K562 (cell line): ENCODE measurements at regions not wholly inside any gene's neighbourhood (a gene's known extent, or its start where the extent isn't known, plus 50 kb on each side); places are given as distances from the start of the nearest gene placed in this dataset.

Experiments
- ATAC-seq: fragments of 200-7000 bp; cut with Tn5 transposase; 3 replicates; pipeline ENCODE4 v1.9.1; 2020; ENCODE audit warnings: moderate library complexity
- BruUV-seq: library from RNA; stranded (reverse); fragments of 400-500 nt; replicated peaks from 2 replicates; lab custom pipeline; 2021; lab: Mats Ljungman, UMichigan
- CTCF ChIA-PET: fragments of 300-600 bp; formaldehyde crosslinking; extraction: SDS; loops from one replicate; lab custom pipeline; 2021; ENCODE audit warnings: low intra/inter-chr PET ratio; lab: Yijun Ruan, JAX
- POLR2A ChIA-PET: fragments of 300-600, 350-650 bp; sonication (Branson Sonifier 250); formaldehyde crosslinking; extraction: SDS; loops from one replicate; lab custom pipeline; 2021; ENCODE audit warnings: antibody characterized with exemption, inconsistent platforms; lab: Yijun Ruan, JAX
- DNase-seq, 4 experiments: peaks; one replicate each; pipeline versions ENCODE4 v3.0.0 to v3.0.0-alpha.2; 2011 to 2018; ENCODE audit warnings: low spot score in 3 of 4, mixed read lengths in 3 of 4; ENCODE audit errors: extremely low read depth in 1 of 4
- FAIRE-seq: peaks from 2 replicates; lab custom pipeline; 2011; peaks lifted over from hg19 to GRCh38; lab: Jason Lieb, UNC
- H2AFZ ChIP-seq: 2 replicates; pipeline ENCODE4 v1.6.0; 2011; ENCODE audit warnings: low read depth, low read length, control low read depth, inconsistent platforms
- H3K27ac ChIP-seq: fragments of 200-600 bp; 3 replicates; pipeline ENCODE4 v1.8.0; 2011; ENCODE audit warnings: low read depth, mild to moderate bottlenecking, control low read depth, inconsistent platforms, low read length, moderate library complexity, mixed read lengths; ENCODE audit errors: extremely low read depth
- H3K27me3 ChIP-seq, 2 experiments: fragments of 300-600 bp in 1 of 2; 2 replicates in 1 of 2; 3 replicates in 1 of 2; pipeline versions ENCODE4 v1.6.0 to v1.8.0; 2011; ENCODE audit warnings: inconsistent platforms in 2 of 2, low read length in 2 of 2, mild to moderate bottlenecking in 1 of 2, mixed read lengths in 1 of 2, moderate library complexity in 1 of 2; ENCODE audit not compliant: control insufficient read depth in 2 of 2, insufficient read depth in 2 of 2
- H3K36me3 ChIP-seq: fragments of 300-600 bp; 3 replicates; pipeline ENCODE4 v1.8.0; 2011; ENCODE audit warnings: mild to moderate bottlenecking, low read length, inconsistent platforms; ENCODE audit not compliant: control insufficient read depth, insufficient read depth
- H3K4me1 ChIP-seq, 2 experiments: fragments of 200-600 bp in 1 of 2; replicated peaks in 1 of 2; 2 replicates in 1 of 2; 3 replicates in 1 of 2; pipeline versions ENCODE4 v1.5.1 to v1.8.0; 2011; ENCODE audit warnings: inconsistent platforms in 2 of 2, low read length in 2 of 2, mild to moderate bottlenecking in 1 of 2, mixed read lengths in 1 of 2, moderate library complexity in 1 of 2; ENCODE audit not compliant: control insufficient read depth in 2 of 2, insufficient read depth in 2 of 2
- H3K4me2 ChIP-seq: 2 replicates; pipeline ENCODE4 v1.6.1; 2011; ENCODE audit warnings: low read length, control low read depth, inconsistent platforms, mixed read lengths; ENCODE audit not compliant: insufficient read depth
- H3K4me3 ChIP-seq: fragments of 200-600 bp; sonication (generic), shearing (Covaris generic); 2 replicates; pipeline ENCODE4 v1.5.1; 2016; ENCODE audit warnings: control low read depth, inconsistent platforms
- H3K79me2 ChIP-seq: fragments of 200-600 bp; 3 replicates; pipeline ENCODE4 v1.8.0; 2011; ENCODE audit warnings: low read length, inconsistent platforms; ENCODE audit not compliant: control insufficient read depth, insufficient read depth
- H3K9ac ChIP-seq, 2 experiments: 2 replicates each; pipeline versions ENCODE4 v1.6.0 to v1.6.1; 2011; ENCODE audit warnings: low read depth in 2 of 2, low read length in 2 of 2, control low read depth in 1 of 2, inconsistent platforms in 1 of 2, mild to moderate bottlenecking in 1 of 2, mixed read lengths in 1 of 2; ENCODE audit not compliant: insufficient read depth in 1 of 2
- H3K9me1 ChIP-seq: one replicate; pipeline ENCODE4 v1.6.0; 2011; ENCODE audit warnings: inconsistent platforms, mild to moderate bottlenecking, low read length, moderate library complexity; ENCODE audit not compliant: control insufficient read depth, insufficient read depth
- H3K9me3 ChIP-seq: replicated peaks from 2 replicates; pipeline ENCODE4 v1.5.1; 2011; ENCODE audit warnings: low read depth, low read length, inconsistent platforms; ENCODE audit not compliant: control insufficient read depth, insufficient read depth
- H4K20me1 ChIP-seq: replicated peaks from 2 replicates; pipeline ENCODE4 v1.6.1; 2011; ENCODE audit warnings: low read length, inconsistent platforms, mixed read lengths; ENCODE audit not compliant: control insufficient read depth, insufficient read depth
- EWSR1 ChIP-seq: fragments of 450-650 bp; IDR thresholded peaks from 2 replicates; pipeline ENCODE4 v1.6.1; 2018; ENCODE audit warnings: borderline replicate concordance, mild to moderate bottlenecking, low read depth, moderate library complexity; ENCODE audit not compliant: partially characterized antibody
- MAFK ChIP-seq: IDR thresholded peaks from 2 replicates; pipeline ENCODE4 v1.6.1; 2011; ENCODE audit warnings: low read length, improper control_type of control experiment
- MECOM ChIP-seq: fragments of 250-450 bp; sonication (Bioruptor Pico); IDR thresholded peaks from 2 replicates; pipeline ENCODE4 v1.8.0; 2022; ENCODE audit warnings: inconsistent platforms
- POLR2A ChIP-seq: fragments of 450-650 bp; conservative IDR thresholded peaks from 2 replicates; pipeline ENCODE4 v1.6.1; 2016
- THAP7 ChIP-seq: fragments of 250-450 bp; sonication (Bioruptor Pico); IDR thresholded peaks from 2 replicates; pipeline ENCODE4 v1.5.0; 2021
- U2AF2 ChIP-seq: fragments of 200-400 bp; formaldehyde crosslinking; optimal IDR thresholded peaks from 2 replicates; pipeline ENCODE3; 2017; ENCODE audit warnings: low read depth, mild to moderate bottlenecking, low read length
- ZNF76 ChIP-seq: fragments of 250-450 bp; sonication (Bioruptor Pico); IDR thresholded peaks from 2 replicates; pipeline ENCODE4 v1.4.0; 2020; ENCODE audit warnings: mild to moderate bottlenecking, moderate library complexity, borderline replicate concordance
- WGBS: fragments of 100-300 bp; shearing (Covaris generic); methylation state at CpG from one replicate; pipeline ENCODE4 v1.1.6; 2016; ENCODE audit warnings: low coverage, mixed read lengths; ENCODE audit not compliant: insufficient coverage; ENCODE audit errors: missing lambda C conversion rate; 5-methylcytosine and 5-hydroxymethylcytosine counted together
- in situ Hi-C: fragments of 300-500 bp; cut with MboI; formaldehyde crosslinking; loops from 4 replicates; pipeline ENCODE4 v1.15.0; 2018; ENCODE audit warnings: inconsistent platforms, mixed read lengths
- intact Hi-C: fragments of 100-400 bp; cut with micrococcal nuclease; formaldehyde crosslinking; loops from 2 replicates; pipeline ENCODE4 v1.14.2; 2022
- TF ChIP-seq, protein P1 (sequence below): sonication (generic); formaldehyde crosslinking; IDR thresholded peaks from 2 replicates; pipeline ENCODE4 v1.8.0; 2023; ENCODE audit warnings: mild to moderate bottlenecking, missing genetic modification reagents
- TF ChIP-seq, protein P2 (sequence below), 2 experiments: fragments of 450-650 bp; conservative IDR thresholded peaks; 2 replicates each; pipeline ENCODE4 v1.6.1; 2017; ENCODE audit warnings: mild to moderate bottlenecking in 2 of 2, moderate library complexity in 2 of 2

DNA sequence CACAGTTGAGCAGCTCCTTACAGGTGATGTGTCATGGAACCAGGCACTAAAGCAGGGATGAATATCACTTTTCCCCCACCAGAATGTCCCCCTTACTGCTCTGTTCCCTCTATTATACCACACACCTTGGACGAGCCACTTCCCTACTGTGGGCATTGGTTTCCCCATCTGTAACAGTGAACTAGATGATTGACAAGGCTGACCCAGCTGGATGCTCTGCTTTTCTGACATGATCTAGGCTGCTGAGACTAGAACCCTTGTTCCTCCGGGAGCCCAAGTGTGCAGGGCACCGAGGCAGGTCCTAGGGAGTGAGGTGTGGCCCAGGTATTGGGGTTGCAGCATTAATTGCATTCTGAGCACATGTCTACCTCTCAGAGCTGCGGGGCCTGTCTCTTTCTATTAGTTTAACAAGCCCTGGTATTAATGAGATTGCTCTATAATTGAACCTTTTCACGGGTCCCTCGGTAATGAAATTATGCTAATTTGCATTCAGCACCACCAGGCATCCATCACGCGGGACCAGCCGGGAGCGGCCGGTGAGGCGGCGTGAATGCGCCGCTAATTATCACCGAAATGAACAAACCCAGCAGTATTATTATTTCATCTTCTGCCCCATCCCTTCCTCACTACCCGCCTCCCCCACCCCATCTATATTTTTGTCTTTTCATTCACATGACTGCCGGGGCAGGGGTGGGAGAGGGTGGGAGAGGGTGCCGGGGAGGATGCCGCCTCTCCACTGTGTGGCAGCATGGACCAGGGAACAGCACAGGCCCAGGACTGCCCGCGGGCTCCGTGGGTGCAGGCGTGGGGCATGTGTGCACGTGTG lies 121.1 kb downstream of the CYLD start:
- intact Hi-C loops = no loop called here
- WGBS = 39% methylated on average over 19 of the region's 25 CpGs
- Histone ChIP-seq H3K4me2 (no peak overlapping the region), H3K36me3 (no peaks in the 10 kb centered on the region), H3K79me2 (no peaks in the 10 kb centered on the region), H3K27ac (no peak overlapping the region), H3K4me3 (no peak overlapping the region), H3K9ac (no peak overlapping the region), H3K9me1 (peaks cover 5% of the 10 kb centered on the region), H2AFZ (no peak overlapping the region), H4K20me1 (no peaks in the 10 kb centered on the region), H3K27me3 (peaks cover 0 to 15% of the 10 kb centered on the region in 2 experiments; a peak in 2 of 5 replicates), H3K4me1 (no peaks in the 10 kb centered on the region), H3K9me3 (no peaks in the 10 kb centered on the region)
- ChIA-PET CTCF (no interaction called here), POLR2A (no interaction called here)
- DNase-seq (no peak), FAIRE-seq (no peak), ATAC-seq (no peak)
- TF ChIP-seq POLR2A (no peak), EWSR1 (no peak), MECOM (CRISPR knock-in tag) (no peak), ZNF76 (CRISPR knock-in tag) (no peak), MAFK (no peak), THAP7 (CRISPR knock-in tag) (no peak), U2AF2 (no peak)
- TF ChIP-seq, protein P1, sequence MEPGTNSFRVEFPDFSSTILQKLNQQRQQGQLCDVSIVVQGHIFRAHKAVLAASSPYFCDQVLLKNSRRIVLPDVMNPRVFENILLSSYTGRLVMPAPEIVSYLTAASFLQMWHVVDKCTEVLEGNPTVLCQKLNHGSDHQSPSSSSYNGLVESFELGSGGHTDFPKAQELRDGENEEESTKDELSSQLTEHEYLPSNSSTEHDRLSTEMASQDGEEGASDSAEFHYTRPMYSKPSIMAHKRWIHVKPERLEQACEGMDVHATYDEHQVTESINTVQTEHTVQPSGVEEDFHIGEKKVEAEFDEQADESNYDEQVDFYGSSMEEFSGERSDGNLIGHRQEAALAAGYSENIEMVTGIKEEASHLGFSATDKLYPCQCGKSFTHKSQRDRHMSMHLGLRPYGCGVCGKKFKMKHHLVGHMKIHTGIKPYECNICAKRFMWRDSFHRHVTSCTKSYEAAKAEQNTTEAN (CRISPR knock-in tag) = no peak
- TF ChIP-seq, protein P2, sequence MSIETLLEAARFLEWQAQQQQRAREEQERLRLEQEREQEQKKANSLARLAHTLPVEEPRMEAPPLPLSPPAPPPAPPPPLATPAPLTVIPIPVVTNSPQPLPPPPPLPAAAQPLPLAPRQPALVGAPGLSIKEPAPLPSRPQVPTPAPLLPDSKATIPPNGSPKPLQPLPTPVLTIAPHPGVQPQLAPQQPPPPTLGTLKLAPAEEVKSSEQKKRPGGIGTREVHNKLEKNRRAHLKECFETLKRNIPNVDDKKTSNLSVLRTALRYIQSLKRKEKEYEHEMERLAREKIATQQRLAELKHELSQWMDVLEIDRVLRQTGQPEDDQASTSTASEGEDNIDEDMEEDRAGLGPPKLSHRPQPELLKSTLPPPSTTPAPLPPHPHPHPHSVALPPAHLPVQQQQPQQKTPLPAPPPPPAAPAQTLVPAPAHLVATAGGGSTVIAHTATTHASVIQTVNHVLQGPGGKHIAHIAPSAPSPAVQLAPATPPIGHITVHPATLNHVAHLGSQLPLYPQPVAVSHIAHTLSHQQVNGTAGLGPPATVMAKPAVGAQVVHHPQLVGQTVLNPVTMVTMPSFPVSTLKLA (conservative IDR thresholded peaks at IDR 0.05) = no peak
- BruUV-seq = no TSS peak
- in situ Hi-C loops = no loop called here
